ENCODE measurements at regions not wholly inside any gene's neighbourhood (a gene's known extent, or its start where the extent isn't known, plus 50 kb on each side); places are given as distances from the start of the nearest gene placed in this dataset.

GRCh38 chr14:53896726-53897125 lies 59.9 kb downstream of the BMP4 start:
- Histone ChIP-seq H3K9me3 (no peaks in the 10 kb centered on the region), H3K27ac (no peak overlapping the region), H3K36me3 (ENCODE audit: insufficient read depth in 1 of 2, low read depth in 1 of 2) (no peaks in the 10 kb centered on the region), H3K4me3 (no peak overlapping the region), H3K4me1 (no peaks in the 10 kb centered on the region), H3K27me3 (ENCODE audit: insufficient read depth in 3 of 3, low read length in 2 of 3) (no peaks in the 10 kb centered on the region)
- intact Hi-C loops (cut with DNase I), result no loop called here
- ATAC-seq (no peak), DNase-seq (no peak)
- no peak for TF ChIP-seq CTCF (IDR thresholded peaks at IDR 0.05)
- 15 to 21% (median 19%) methylated on average over 1 of the region's 1 CpG for WGBS, 3 donors

- WGBS, 3 donors, result 9 to 14% (median 10%) methylated on average over 2 of the region's 2 CpGs
- Histone ChIP-seq H3K27ac (no peak overlapping the region), H3K4me3 (no peak overlapping the region), H3K36me3 (ENCODE audit: insufficient read depth in 1 of 2, low read depth in 1 of 2) (no peaks in the 10 kb centered on the region), H3K4me1 (no peaks in the 10 kb centered on the region), H3K9me3 (no peaks in the 10 kb centered on the region), H3K27me3 (ENCODE audit: insufficient read depth in 3 of 3, low read length in 2 of 3) (no peaks in the 10 kb centered on the region)
- no peak for TF ChIP-seq CTCF (IDR thresholded peaks at IDR 0.05)
- ATAC-seq (no peak), DNase-seq (no peak)
- intact Hi-C loops (cut with DNase I), result no loop called here
These were observed 62.2 kb downstream of the BMP4 start for GRCh38 chr14:53894456-53894855.

GRCh38 chr14:53893374-53893773 lies 63.3 kb downstream of the BMP4 start:
- DNase-seq (no peak), ATAC-seq (no peak)
- no peaks in the 10 kb centered on the region for H3K9me3 ChIP-seq
- no peak overlapping the region for H3K4me3 ChIP-seq
- H3K27ac ChIP-seq, result no peak overlapping the region
- H3K36me3 ChIP-seq (ENCODE audit: insufficient read depth in 1 of 2, low read depth in 1 of 2), result no peaks in the 10 kb centered on the region
- no peaks in the 10 kb centered on the region for H3K27me3 ChIP-seq (ENCODE audit: insufficient read depth in 3 of 3, low read length in 2 of 3)
- intact Hi-C loops (cut with DNase I), result no loop called here
- no peak for TF ChIP-seq CTCF (IDR thresholded peaks at IDR 0.05)
- WGBS, 3 donors, result 93 to 97% (median 94%) methylated on average over 2 of the region's 2 CpGs
- no peaks in the 10 kb centered on the region for H3K4me1 ChIP-seq

- no peaks in the 10 kb centered on the region for H3K36me3 ChIP-seq (ENCODE audit: insufficient read depth in 1 of 2, low read depth in 1 of 2)
- ATAC-seq (peak in 1 of 4 donors; percentile 40), DNase-seq (no peak)
- no peaks in the 10 kb centered on the region for H3K4me1 ChIP-seq
- no peaks in the 10 kb centered on the region for H3K9me3 ChIP-seq
- H3K27ac ChIP-seq, result no peak overlapping the region
- no peak overlapping the region for H3K4me3 ChIP-seq
- 44 to 54% (median 51%) methylated on average over 3 of the region's 3 CpGs for WGBS, 3 donors
- no peaks in the 10 kb centered on the region for H3K27me3 ChIP-seq (ENCODE audit: insufficient read depth in 3 of 3, low read length in 2 of 3)
- intact Hi-C loops (cut with DNase I), result no loop called here
- no peak for TF ChIP-seq CTCF (IDR thresholded peaks at IDR 0.05)
These were observed 66.0 kb downstream of the BMP4 start for GRCh38 chr14:53890611-53891101.

Data from psoas muscle (tissue), 7 donors.